HL-60 (cell line): ENCODE measurements at regions not wholly inside any gene's neighbourhood (a gene's known extent, or its start where the extent isn't known, plus 50 kb on each side); places are given as distances from the start of the nearest gene placed in this dataset.

Experiments
- CTCF ChIP-seq: IDR thresholded peaks from one replicate; pipeline ENCODE4 v1.5.1; 2011; ENCODE audit warnings: low read length, control low read depth, inconsistent platforms; ENCODE audit not compliant: insufficient read depth
- GABPA ChIP-seq: IDR thresholded peaks from 2 replicates; pipeline ENCODE4 v1.6.1; 2012; ENCODE audit warnings: low read depth
- POLR2AphosphoS5 ChIP-seq: IDR thresholded peaks from 2 replicates; pipeline ENCODE4 v1.6.1; 2012; ENCODE audit warnings: low read depth
- REST ChIP-seq: IDR thresholded peaks from 2 replicates; pipeline ENCODE4 v1.6.1; 2012; ENCODE audit warnings: low read depth; ENCODE audit not compliant: insufficient replicate concordance
- SPI1 ChIP-seq: IDR thresholded peaks from 2 replicates; pipeline ENCODE4 v1.6.1; 2012; ENCODE audit warnings: low read depth, mild to moderate bottlenecking, borderline replicate concordance

GRCh38 chr20:7748624-7749023, 191.6 kb downstream of the HAO1 start:
- no peak for TF ChIP-seq CTCF
- no peak for TF ChIP-seq POLR2AphosphoS5
- TF ChIP-seq REST: no peak
- TF ChIP-seq GABPA: no peak
- no peak for TF ChIP-seq SPI1
